GM21423 (cell line): ENCODE measurements at regions not wholly inside any gene's neighbourhood (a gene's known extent, or its start where the extent isn't known, plus 50 kb on each side); places are given as distances from the start of the nearest gene placed in this dataset.

Experiments
- ATAC-seq: cut with Tn5 transposase; IDR thresholded peaks from one replicate; pipeline ENCODE4 v1.9.1; 2021; ENCODE audit warnings: mild to moderate bottlenecking, moderate library complexity; ENCODE audit not compliant: unreplicated experiment

- no peak for ATAC-seq
Measured at GRCh38 chr12:97082029-97082428, 175.0 kb downstream of the NEDD1 start.

DNA sequence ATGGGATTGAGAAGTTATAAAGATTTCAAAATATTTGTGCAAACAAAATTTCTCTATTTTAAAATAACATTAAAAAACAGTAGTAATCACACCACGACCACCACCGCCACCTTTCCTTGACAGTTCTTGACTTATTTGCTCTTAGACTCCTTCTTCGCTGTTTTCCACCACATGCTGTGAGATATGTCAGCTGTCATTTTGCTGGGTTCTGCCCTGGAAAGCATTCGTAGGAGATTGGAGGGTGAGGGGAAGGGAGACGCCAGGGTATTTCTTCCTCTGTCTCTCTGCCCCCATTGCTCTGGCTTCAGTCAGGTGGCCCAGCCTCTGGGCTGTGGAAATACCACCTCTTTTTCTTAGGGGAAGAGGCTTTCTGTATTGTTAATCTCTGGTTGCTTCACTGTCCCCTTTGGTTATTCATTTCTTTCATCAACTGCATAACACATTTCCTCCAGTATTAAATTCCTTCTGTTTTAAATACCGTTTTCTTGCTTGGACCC lies 186.2 kb downstream of the NEDD1 start:
- no peak for ATAC-seq

GRCh38 chr12:97097734-97098133 lies 190.7 kb downstream of the NEDD1 start:
- ATAC-seq: no peak

GRCh38 chr12:97109441-97109840 lies 202.4 kb downstream of the NEDD1 start:
- ATAC-seq: no peak

DNA sequence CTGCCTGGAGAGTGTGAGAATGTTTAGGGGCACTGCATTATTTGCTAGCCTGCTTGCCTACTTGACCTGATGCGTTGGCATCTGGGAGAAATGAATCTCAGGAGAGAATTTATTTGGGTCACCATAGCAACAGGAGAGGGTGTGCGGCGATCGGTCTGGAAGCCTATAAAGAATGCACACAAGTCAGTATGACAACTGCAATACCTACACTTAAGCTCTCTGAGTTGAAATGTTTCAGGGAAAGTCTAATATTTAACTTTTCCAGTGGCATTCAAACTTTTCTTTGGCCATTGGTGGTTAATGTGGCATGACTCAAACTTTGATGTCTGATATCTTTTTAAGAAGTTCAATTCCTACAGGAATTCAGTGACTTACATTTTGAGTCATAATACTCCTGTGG lies 205.1 kb downstream of the NEDD1 start:
- ATAC-seq: no peak

DNA sequence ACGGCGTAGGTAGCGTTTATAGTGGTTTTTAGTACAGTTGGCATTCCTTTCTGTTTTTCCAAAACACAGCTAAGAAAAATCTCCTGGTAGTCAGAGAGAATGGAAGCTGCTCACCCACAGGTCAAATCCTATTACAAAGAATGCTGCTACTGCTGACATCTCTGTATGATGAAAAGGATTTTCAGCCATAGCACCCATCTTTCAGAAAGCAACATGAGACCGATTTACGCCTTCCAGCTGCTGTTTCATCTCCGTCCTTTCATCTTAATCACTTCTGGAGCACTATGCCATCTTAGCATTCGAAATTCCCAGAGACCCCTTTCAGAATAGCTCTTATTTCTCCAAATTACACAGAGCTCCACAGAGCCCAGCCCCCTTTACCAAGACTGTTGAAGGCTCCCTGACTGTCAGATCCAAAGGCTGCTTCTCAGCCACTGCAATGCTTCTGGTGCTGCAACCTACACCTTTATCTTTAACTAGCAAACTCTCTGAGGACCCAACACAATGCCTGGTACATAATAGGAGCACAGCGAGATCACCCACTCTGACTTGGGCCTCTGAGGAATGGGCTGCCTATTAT lies 211.8 kb downstream of the NEDD1 start:
- ATAC-seq: no peak

GRCh38 chr12:97127061-97127460 lies 220.0 kb downstream of the NEDD1 start:
- ATAC-seq: no peak

- no peak for ATAC-seq
Measured at GRCh38 chr12:97131220-97131981, 224.3 kb downstream of the NEDD1 start.

DNA sequence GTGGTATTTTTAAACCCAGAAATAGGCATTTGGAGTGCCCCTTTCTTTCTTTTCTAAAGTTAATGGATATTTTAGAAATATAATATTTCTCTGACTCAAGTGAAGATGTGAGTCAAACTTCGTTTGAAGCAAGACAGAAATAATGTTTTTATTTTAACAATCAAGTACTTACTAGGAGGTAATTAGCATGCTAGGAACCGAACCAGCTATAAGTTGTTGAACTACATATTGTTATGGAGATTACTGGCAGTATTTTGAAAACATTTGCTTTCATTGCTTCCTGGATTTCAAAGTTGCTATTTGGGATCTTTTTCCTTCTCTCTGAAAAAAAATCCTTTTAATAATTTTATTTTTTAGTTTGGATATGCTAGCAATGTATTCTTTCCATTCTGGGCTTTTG lies 225.2 kb downstream of the NEDD1 start:
- no peak for ATAC-seq

DNA sequence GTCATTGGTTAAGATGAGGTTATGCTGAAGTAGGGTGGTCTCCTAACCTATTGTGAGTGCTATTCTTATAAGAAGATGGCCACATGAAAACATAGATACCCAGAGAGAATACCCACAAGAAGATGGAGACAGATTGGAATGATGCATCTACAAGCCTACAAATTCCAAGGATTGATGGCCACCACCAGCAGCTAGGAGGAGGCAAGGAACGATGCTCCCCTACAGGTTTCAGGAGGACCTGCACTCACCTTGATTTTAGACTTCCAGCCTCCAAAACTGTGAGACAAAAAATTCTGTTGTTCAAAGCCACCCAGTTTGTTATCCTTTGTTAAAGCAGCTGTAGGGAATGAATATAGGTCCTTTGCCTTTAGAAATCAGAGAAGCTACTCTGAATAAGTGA lies 227.4 kb downstream of the NEDD1 start:
- no peak for ATAC-seq

DNA sequence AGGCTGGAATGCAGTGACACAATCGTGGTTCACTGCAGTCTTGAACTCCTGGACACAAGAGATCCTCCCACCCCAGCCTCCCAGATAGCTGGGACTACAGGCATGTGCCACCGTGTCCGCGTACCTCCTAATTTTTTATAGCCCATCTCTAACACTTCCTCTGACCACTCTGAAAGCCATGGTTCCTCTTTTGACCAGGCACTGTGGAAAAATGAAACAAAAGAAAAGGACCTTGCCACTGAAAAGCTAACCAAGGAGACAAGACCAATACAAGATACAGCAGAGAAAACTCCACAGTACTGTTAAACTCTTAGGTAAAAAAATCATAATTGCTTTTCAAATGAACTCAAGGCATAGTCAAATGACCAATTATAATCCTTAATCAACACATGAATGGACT lies 233.3 kb downstream of the NEDD1 start:
- ATAC-seq: no peak

- ATAC-seq: no peak
Measured at GRCh38 chr12:97142737-97143410, 235.8 kb downstream of the NEDD1 start.

DNA sequence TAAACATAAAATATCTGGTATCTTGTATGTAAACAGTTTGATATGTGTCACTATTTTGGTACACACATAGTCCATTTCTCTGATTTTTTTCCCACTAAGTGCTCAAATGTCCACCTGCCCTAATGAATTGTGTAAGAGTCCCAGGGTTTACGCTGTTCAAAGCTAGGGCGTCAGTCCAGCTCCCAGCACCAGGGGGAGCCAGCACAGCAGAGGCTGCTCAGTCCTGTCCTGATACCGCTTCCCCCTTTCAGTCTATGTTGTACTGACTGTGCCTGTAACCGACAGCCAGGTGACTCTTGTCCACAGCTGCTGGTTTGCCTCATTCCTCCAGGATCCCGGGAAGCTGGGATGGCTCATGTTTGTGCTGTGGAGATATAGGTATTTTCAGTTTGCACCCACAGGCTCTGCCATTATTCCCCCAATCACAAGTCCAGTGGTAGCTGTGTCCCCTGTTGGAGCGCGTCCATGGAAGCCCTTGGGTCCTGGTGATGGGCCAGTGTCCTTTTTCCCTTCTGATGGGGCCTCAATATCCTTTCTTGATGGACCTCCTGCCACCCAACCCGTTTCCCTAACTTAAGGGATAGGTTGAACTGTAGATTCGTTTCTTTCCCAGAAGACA lies 242.0 kb downstream of the NEDD1 start:
- ATAC-seq: peak; percentile 99

DNA sequence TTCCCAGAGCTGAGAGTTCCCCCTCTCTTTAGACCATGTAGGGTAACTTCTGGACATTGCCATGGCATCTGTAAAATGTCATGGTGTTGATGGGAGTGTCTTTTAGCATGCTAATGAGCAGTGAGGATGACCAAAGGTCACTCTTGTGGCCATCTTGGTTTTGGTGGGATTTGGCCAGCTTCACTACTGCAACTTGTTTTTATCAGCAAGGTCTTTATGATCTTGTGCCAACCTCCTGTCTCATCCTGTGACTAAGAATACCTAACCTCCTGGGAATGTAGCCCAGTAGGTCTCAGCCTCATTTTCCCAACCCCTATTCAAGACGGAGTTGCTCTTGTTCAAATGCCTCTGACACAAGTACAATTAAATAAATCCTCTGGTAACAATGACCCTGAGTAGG lies 244.4 kb downstream of the NEDD1 start:
- no peak for ATAC-seq

- no peak for ATAC-seq
Measured at GRCh38 chr12:97159377-97159776, 252.3 kb downstream of the NEDD1 start.

DNA sequence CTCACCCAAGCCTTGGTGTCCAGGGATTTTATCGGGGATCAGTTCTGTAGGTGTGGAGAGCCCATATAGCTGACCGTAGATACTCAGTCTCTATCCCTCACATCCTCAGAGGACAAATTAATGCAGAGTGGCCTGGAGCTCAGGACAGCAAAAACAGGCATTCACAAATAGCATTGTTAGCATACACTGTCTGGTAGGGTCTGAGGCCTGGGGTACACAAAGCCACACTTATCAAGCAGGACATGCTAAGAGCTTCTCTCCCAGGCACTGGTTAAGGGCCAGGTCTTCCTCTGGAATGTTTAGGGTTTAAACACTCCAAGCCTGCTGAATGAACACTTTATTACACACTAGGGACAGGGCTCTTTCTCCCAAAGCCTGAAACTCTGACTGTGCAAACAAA lies 253.2 kb downstream of the NEDD1 start:
- no peak for ATAC-seq

DNA sequence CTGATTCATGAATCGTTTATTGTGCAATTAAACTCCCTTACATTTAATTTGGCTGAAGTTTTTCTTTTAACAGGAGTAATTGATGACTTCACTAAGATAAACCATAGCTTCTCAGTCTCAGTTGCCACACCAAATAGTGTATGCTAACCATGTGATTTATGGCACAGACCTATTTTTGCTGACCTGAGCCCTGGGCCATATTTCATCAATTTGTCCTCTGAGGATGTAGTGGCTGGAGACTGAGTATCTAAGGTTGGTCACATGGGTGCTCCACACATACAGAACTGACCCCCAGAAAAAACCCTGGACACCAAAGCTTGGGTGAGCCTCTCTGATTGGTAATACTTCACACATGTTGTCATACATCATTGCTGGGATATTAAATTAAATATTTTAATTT lies 255.1 kb downstream of the NEDD1 start:
- ATAC-seq: no peak

DNA sequence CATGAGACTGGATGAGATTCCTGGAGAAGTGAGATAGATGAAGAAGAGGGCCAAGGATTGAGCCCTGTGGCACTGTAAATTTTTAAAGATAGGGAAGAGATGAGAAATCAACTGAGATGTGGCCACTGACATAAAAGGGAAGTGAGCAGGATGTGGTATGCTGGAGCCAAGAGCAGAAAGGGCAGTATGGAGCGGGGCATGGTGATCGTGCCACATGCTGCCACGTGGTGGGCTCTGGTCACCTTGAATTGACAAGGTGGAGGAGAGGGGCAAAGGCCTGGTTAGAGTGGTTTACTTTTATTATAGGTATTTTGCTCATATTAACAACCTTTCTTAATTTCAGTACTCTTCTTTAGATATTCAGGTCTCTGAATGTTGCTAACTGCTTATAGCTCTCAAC lies 257.9 kb downstream of the NEDD1 start:
- ATAC-seq: no peak

DNA sequence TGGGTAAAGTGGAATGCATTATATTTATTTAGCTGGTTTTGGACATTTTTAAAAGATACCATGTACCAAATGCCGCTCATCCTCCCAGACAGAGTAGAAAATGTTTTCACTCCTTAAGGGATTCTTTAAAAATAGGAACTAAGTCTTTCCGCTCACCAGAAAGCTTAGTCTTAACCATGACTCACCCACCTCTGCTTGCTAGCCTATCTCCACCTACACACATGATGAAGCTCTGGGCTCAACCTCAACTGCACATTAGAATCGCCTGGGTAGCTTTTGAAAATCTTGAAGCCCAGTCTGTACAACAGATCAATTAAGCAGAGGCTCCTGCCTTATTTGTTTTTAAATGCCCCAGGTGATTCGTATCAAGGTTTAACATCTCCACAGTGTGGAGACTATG lies 260.5 kb downstream of the NEDD1 start:
- ATAC-seq: no peak

DNA sequence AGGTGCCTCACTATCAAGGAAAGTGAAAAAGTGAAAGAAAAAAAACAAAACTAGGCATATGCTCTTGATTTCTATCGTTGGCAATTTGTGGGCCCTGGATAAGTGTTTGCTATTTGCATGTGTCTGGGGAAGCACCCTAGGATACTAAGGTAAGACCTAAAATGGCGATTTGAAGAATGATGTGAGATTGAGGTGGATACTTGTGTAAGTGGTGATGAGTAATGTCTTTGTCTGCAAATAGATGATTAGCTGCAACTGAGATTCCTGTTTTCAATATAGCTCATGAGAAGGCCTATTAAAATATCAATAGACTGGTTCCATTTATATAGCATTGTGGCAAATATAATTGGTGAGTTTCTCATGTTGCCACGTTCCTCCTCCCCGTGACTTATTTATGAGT lies 261.7 kb downstream of the NEDD1 start:
- no peak for ATAC-seq

GRCh38 chr12:97169889-97170567 lies 263.0 kb downstream of the NEDD1 start:
- no peak for ATAC-seq
